GM19452 (cell line): ENCODE measurements at regions not wholly inside any gene's neighbourhood (a gene's known extent, or its start where the extent isn't known, plus 50 kb on each side); places are given as distances from the start of the nearest gene placed in this dataset.

Experiments used
- ATAC-seq: cut with Tn5 transposase; IDR thresholded peaks from one replicate; pipeline ENCODE4 v1.9.1; 2021; ENCODE audit not compliant: unreplicated experiment

GRCh38 chr12:90058704-90059103, 350.1 kb upstream of the ATP2B1 start:
- ATAC-seq: no peak

- no peak for ATAC-seq
Observed at GRCh38 chr12:90055071-90055470, 346.4 kb upstream of the ATP2B1 start.

- no peak for ATAC-seq
Observed at GRCh38 chr12:90048918-90049317, 340.3 kb upstream of the ATP2B1 start.

- ATAC-seq: no peak
Observed at GRCh38 chr12:90045559-90045958, 336.9 kb upstream of the ATP2B1 start.

GRCh38 chr12:90044069-90044468, 335.4 kb upstream of the ATP2B1 start:
- ATAC-seq: no peak

GRCh38 chr12:90042920-90043641, 334.4 kb upstream of the ATP2B1 start:
- no peak for ATAC-seq

- ATAC-seq: no peak
Observed at GRCh38 chr12:90038289-90038688, 329.7 kb upstream of the ATP2B1 start.

GRCh38 chr12:90037740-90038139, 329.1 kb upstream of the ATP2B1 start:
- ATAC-seq: no peak

- ATAC-seq: no peak
Observed at GRCh38 chr12:90036637-90037036, 328.0 kb upstream of the ATP2B1 start.

- no peak for ATAC-seq
Observed at GRCh38 chr12:90030726-90031125, 322.1 kb upstream of the ATP2B1 start.

- ATAC-seq: no peak
Observed at GRCh38 chr12:90029317-90029716, 320.7 kb upstream of the ATP2B1 start.

- ATAC-seq: no peak
Observed at GRCh38 chr12:90028635-90029051, 320.0 kb upstream of the ATP2B1 start.

GRCh38 chr12:90027889-90028634, 319.4 kb upstream of the ATP2B1 start:
- no peak for ATAC-seq

GRCh38 chr12:90027041-90027440, 318.4 kb upstream of the ATP2B1 start:
- no peak for ATAC-seq

GRCh38 chr12:90026516-90026915, 317.9 kb upstream of the ATP2B1 start:
- ATAC-seq: no peak

GRCh38 chr12:90024262-90024661, 315.6 kb upstream of the ATP2B1 start:
- no peak for ATAC-seq

GRCh38 chr12:90023207-90023900, 314.7 kb upstream of the ATP2B1 start:
- ATAC-seq: no peak

GRCh38 chr12:90021795-90022440, 313.3 kb upstream of the ATP2B1 start:
- no peak for ATAC-seq

- no peak for ATAC-seq
Observed at GRCh38 chr12:90020881-90021280, 312.2 kb upstream of the ATP2B1 start.

GRCh38 chr12:90020436-90020835, 311.8 kb upstream of the ATP2B1 start:
- no peak for ATAC-seq

- no peak for ATAC-seq
Observed at GRCh38 chr12:90020014-90020413, 311.4 kb upstream of the ATP2B1 start.
